H9 (cell line): ENCODE measurements at regions not wholly inside any gene's neighbourhood (a gene's known extent, or its start where the extent isn't known, plus 50 kb on each side); places are given as distances from the start of the nearest gene placed in this dataset.

Experiments used
- DNase-seq: peaks from one replicate; pipeline ENCODE4 v3.0.0-alpha.2; 2017
- H2AFZ ChIP-seq: one replicate; pipeline ENCODE4 v1.6.1; 2013; ENCODE audit warnings: mild to moderate bottlenecking, low read length, control low read depth, moderate library complexity
- H2AK5ac ChIP-seq: 2 replicates; pipeline ENCODE4 v1.6.1; 2013; ENCODE audit warnings: low read length, control low read depth, mixed read lengths; ENCODE audit not compliant: insufficient read length
- H2BK120ac ChIP-seq: one replicate; pipeline ENCODE4 v1.6.1; 2013; ENCODE audit warnings: low read depth, mild to moderate bottlenecking, low read length, control low read depth, inconsistent platforms; ENCODE audit not compliant: poor library complexity, severe bottlenecking
- H2BK12ac ChIP-seq: 2 replicates; pipeline ENCODE4 v1.6.1; 2013; ENCODE audit warnings: low read length, control low read depth, mixed read lengths, low read depth; ENCODE audit not compliant: insufficient read length
- H2BK15ac ChIP-seq: 2 replicates; pipeline ENCODE4 v1.6.1; 2013; ENCODE audit warnings: low read depth, low read length, control low read depth
- H2BK20ac ChIP-seq: one replicate; pipeline ENCODE4 v1.6.1; 2013; ENCODE audit warnings: low read depth, mild to moderate bottlenecking, low read length, control low read depth, inconsistent platforms; ENCODE audit not compliant: poor library complexity, severe bottlenecking
- H2BK5ac ChIP-seq: 2 replicates; pipeline ENCODE4 v1.6.1; 2013; ENCODE audit warnings: low read length, control low read depth, mixed read lengths; ENCODE audit not compliant: insufficient read length
- H3K14ac ChIP-seq: 2 replicates; pipeline ENCODE4 v1.6.1; 2013; ENCODE audit warnings: low read length, control low read depth; ENCODE audit not compliant: insufficient read depth
- H3K18ac ChIP-seq: 2 replicates; pipeline ENCODE4 v1.6.1; 2013; ENCODE audit warnings: low read depth, mild to moderate bottlenecking, mixed read lengths, low read length, control low read depth; ENCODE audit not compliant: insufficient read length
- H3K23ac ChIP-seq: 2 replicates; pipeline ENCODE4 v1.6.1; 2013; ENCODE audit warnings: low read length, control low read depth, mixed read lengths, low read depth; ENCODE audit not compliant: insufficient read length
- H3K23me2 ChIP-seq: 2 replicates; pipeline ENCODE4 v1.6.1; 2013; ENCODE audit warnings: low read depth, mild to moderate bottlenecking, mixed read lengths, low read length, control low read depth; ENCODE audit not compliant: insufficient read length, poor library complexity, severe bottlenecking
- H3K27ac ChIP-seq: 2 replicates; pipeline ENCODE4 v1.5.1; 2013; ENCODE audit warnings: low read length, control low read depth, mixed read lengths, low read depth; ENCODE audit not compliant: insufficient read length
- H3K27me3 ChIP-seq: 2 replicates; pipeline ENCODE4 v1.6.1; 2013; ENCODE audit warnings: low read length, control low read depth, inconsistent platforms; ENCODE audit not compliant: insufficient read depth
- H3K4ac ChIP-seq: 2 replicates; pipeline ENCODE4 v1.6.1; 2013; ENCODE audit warnings: low read depth, mild to moderate bottlenecking, control low read depth, inconsistent platforms, low read length, moderate library complexity
- H3K4me1 ChIP-seq: 2 replicates; pipeline ENCODE4 v1.6.1; 2013; ENCODE audit warnings: low read length, control low read depth, inconsistent platforms; ENCODE audit not compliant: insufficient read depth
- H3K4me2 ChIP-seq: 2 replicates; pipeline ENCODE4 v1.6.1; 2013; ENCODE audit warnings: low read length, control low read depth, mixed read lengths; ENCODE audit not compliant: insufficient read length, insufficient read depth
- H3K56ac ChIP-seq: 2 replicates; pipeline ENCODE4 v1.6.1; 2013; ENCODE audit warnings: low read depth, mild to moderate bottlenecking, mixed read lengths, low read length, control low read depth; ENCODE audit not compliant: insufficient read length
- H3K79me1 ChIP-seq: 2 replicates; pipeline ENCODE4 v1.6.1; 2013; ENCODE audit warnings: low read depth, mild to moderate bottlenecking, moderate library complexity, low read length, control low read depth, inconsistent platforms; ENCODE audit not compliant: insufficient read depth, poor library complexity, severe bottlenecking
- H3K79me2 ChIP-seq: 2 replicates; pipeline ENCODE4 v1.6.1; 2013; ENCODE audit warnings: low read length, control low read depth, inconsistent platforms; ENCODE audit not compliant: insufficient read depth
- H3K9ac ChIP-seq: 2 replicates; pipeline ENCODE4 v1.6.1; 2013; ENCODE audit warnings: low read length, control low read depth, mixed read lengths; ENCODE audit not compliant: insufficient read length; ENCODE audit errors: extremely low read depth
- H3K9me3 ChIP-seq: one replicate; pipeline ENCODE4 v1.6.1; 2013; ENCODE audit warnings: low read depth, low read length, inconsistent platforms; ENCODE audit not compliant: control insufficient read depth
- H3T11ph ChIP-seq: one replicate; pipeline ENCODE4 v1.6.1; 2013; ENCODE audit warnings: mild to moderate bottlenecking, low read length, control low read depth, inconsistent platforms
- H4K20me1 ChIP-seq: one replicate; pipeline ENCODE4 v1.6.1; 2013; ENCODE audit not compliant: control insufficient read depth, insufficient read length, insufficient read depth
- H4K5ac ChIP-seq: 2 replicates; pipeline ENCODE4 v1.6.1; 2013; ENCODE audit warnings: low read depth, mild to moderate bottlenecking, mixed read lengths, low read length, control low read depth; ENCODE audit not compliant: insufficient read length
- H4K8ac ChIP-seq: replicated peaks from 2 replicates; pipeline ENCODE4 v1.6.1; 2013; ENCODE audit warnings: low read length, control low read depth, mixed read lengths, low read depth; ENCODE audit not compliant: insufficient read length
- H4K91ac ChIP-seq: 2 replicates; pipeline ENCODE4 v1.6.1; 2013; ENCODE audit warnings: low read depth, mild to moderate bottlenecking, moderate library complexity, mixed read lengths, low read length, control low read depth; ENCODE audit not compliant: insufficient read length
- H3K27ac Mint-ChIP-seq, 3 experiments: 2 replicates in 2 of 3; 3 replicates in 1 of 3; pipeline ENCODE4 v1.8.0; 2020 to 2021; ENCODE audit warnings: mixed read lengths in 3 of 3, mild to moderate bottlenecking in 1 of 3, moderate library complexity in 1 of 3
- H3K27me3 Mint-ChIP-seq: 2 replicates; pipeline ENCODE4 v1.8.0; 2021; ENCODE audit warnings: low read depth, mild to moderate bottlenecking, moderate library complexity, mixed read lengths
- H3K36me3 Mint-ChIP-seq, 3 experiments: 2 replicates in 2 of 3; 3 replicates in 1 of 3; pipeline ENCODE4 v1.8.0; 2020 to 2021; ENCODE audit warnings: low read depth in 3 of 3, mixed read lengths in 3 of 3; ENCODE audit not compliant: insufficient read depth in 1 of 3
- H3K4me1 Mint-ChIP-seq, 2 experiments: 2 replicates each; pipeline ENCODE4 v1.8.0; 2020; ENCODE audit warnings: mixed read lengths in 2 of 2
- H3K4me3 Mint-ChIP-seq, 2 experiments: 2 replicates in 1 of 2; 3 replicates in 1 of 2; pipeline ENCODE4 v1.8.0; 2020 to 2021; ENCODE audit warnings: mild to moderate bottlenecking in 2 of 2, mixed read lengths in 2 of 2, moderate library complexity in 1 of 2
- H3K9me3 Mint-ChIP-seq, 2 experiments: 2 replicates in 1 of 2; 3 replicates in 1 of 2; pipeline ENCODE4 v1.8.0; 2020; ENCODE audit warnings: mild to moderate bottlenecking in 2 of 2, mixed read lengths in 2 of 2, moderate library complexity in 1 of 2
- TF ChIP-seq, protein P1 (sequence below): fragments of 200-600 bp; sonication (generic); conservative IDR thresholded peaks from 3 replicates; pipeline ENCODE4 v1.8.0; 2021; ENCODE audit warnings: antibody characterized with exemption, mild to moderate bottlenecking

DNA sequence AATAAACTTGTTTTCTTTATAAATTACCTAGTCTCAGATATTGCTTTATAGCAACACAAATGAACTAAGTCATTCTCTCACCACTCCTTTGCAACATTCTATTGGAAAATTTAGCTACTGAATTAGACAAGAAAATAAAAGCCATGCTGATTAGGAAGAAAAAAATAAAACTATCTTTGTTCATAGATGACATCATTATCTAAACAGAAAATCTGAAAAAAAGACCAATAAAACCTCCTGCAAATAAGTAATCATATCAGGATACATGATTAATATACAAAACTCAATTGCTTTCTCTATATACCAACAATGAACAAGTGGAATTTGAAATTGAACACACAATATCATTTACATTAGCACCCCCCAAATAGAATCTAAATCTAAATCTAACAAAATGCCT is 455.3 kb upstream of the KIF2A start:
- Histone ChIP-seq H3K23me2 (no peaks in the 10 kb centered on the region), H3K4me2 (no peak overlapping the region), H4K5ac (no peak overlapping the region), H3K4me1 (no peaks in the 10 kb centered on the region), H4K91ac (no peak overlapping the region), H4K8ac (no peak overlapping the region), H3K4ac (no peak overlapping the region), H3T11ph (no peak overlapping the region), H3K27ac (no peak overlapping the region), H3K56ac (no peak overlapping the region), H2BK12ac (no peak overlapping the region), H3K18ac (no peak overlapping the region), H3K79me2 (no peaks in the 10 kb centered on the region), H2BK20ac (no peak overlapping the region), H2AK5ac (no peak overlapping the region), H2AFZ (no peak overlapping the region), H2BK5ac (no peak overlapping the region), H2BK120ac (no peak overlapping the region), H3K23ac (no peak overlapping the region), H3K27me3 (no peaks in the 10 kb centered on the region), H3K14ac (no peak overlapping the region), H3K79me1 (no peaks in the 10 kb centered on the region), H2BK15ac (no peak overlapping the region), H3K9me3 (no peaks in the 10 kb centered on the region), H4K20me1 (no peaks in the 10 kb centered on the region), H3K9ac (no peak overlapping the region)
- TF ChIP-seq, protein P1, sequence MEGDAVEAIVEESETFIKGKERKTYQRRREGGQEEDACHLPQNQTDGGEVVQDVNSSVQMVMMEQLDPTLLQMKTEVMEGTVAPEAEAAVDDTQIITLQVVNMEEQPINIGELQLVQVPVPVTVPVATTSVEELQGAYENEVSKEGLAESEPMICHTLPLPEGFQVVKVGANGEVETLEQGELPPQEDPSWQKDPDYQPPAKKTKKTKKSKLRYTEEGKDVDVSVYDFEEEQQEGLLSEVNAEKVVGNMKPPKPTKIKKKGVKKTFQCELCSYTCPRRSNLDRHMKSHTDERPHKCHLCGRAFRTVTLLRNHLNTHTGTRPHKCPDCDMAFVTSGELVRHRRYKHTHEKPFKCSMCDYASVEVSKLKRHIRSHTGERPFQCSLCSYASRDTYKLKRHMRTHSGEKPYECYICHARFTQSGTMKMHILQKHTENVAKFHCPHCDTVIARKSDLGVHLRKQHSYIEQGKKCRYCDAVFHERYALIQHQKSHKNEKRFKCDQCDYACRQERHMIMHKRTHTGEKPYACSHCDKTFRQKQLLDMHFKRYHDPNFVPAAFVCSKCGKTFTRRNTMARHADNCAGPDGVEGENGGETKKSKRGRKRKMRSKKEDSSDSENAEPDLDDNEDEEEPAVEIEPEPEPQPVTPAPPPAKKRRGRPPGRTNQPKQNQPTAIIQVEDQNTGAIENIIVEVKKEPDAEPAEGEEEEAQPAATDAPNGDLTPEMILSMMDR = no peak
- no peak overlapping the region for H3K4me3 Mint-ChIP-seq
- peaks cover 4 to 5% of the 10 kb centered on the region in 2 experiments; a peak in 2 of 5 replicates for H3K9me3 Mint-ChIP-seq
- no peaks in the 10 kb centered on the region for H3K27me3 Mint-ChIP-seq
- no peaks in the 10 kb centered on the region for H3K4me1 Mint-ChIP-seq
- H3K27ac Mint-ChIP-seq = no peak overlapping the region
- no peak for DNase-seq
- no peaks in the 10 kb centered on the region for H3K36me3 Mint-ChIP-seq
